Calu3 (cell line): ENCODE measurements at regions not wholly inside any gene's neighbourhood (a gene's known extent, or its start where the extent isn't known, plus 50 kb on each side); places are given as distances from the start of the nearest gene placed in this dataset.
"Not testable (repeated sequence)": the region's sequence is repeated elsewhere in the genome, so short reads cannot be mapped to it uniquely, and the experiment has no call there.

Source experiments
- BruUV-seq: library from RNA; stranded (reverse); fragments of 400-500 nt; replicated peaks from 2 replicates; lab custom pipeline; 2021; lab: Mats Ljungman, UMichigan
- CTCF ChIA-PET: fragments of 300-600 bp; sonication (Branson Sonifier 250); formaldehyde crosslinking; loops from one replicate; lab custom pipeline; 2022; ENCODE audit warnings: antibody characterized with exemption; lab: Charles Lee
- DNase-seq: peaks from one replicate; pipeline ENCODE4 v3.0.0; 2022
- H3K27ac Mint-ChIP-seq: one replicate; pipeline ENCODE4 v1.8.0; 2022; ENCODE audit warnings: mixed read lengths; ENCODE audit not compliant: unreplicated experiment
- H3K27me3 Mint-ChIP-seq: one replicate; pipeline ENCODE4 v1.8.0; 2022; ENCODE audit warnings: mixed read lengths; ENCODE audit not compliant: unreplicated experiment
- H3K36me3 Mint-ChIP-seq: one replicate; pipeline ENCODE4 v1.8.0; 2022; ENCODE audit warnings: mild to moderate bottlenecking, moderate library complexity, mixed read lengths; ENCODE audit not compliant: insufficient read depth, unreplicated experiment
- H3K4me1 Mint-ChIP-seq: one replicate; pipeline ENCODE4 v1.8.0; 2022; ENCODE audit warnings: mild to moderate bottlenecking, low read depth, mixed read lengths; ENCODE audit not compliant: unreplicated experiment
- H3K4me3 Mint-ChIP-seq: one replicate; pipeline ENCODE4 v1.8.0; 2022; ENCODE audit warnings: mild to moderate bottlenecking, low read depth, moderate library complexity, mixed read lengths; ENCODE audit not compliant: unreplicated experiment
- H3K9me3 Mint-ChIP-seq: one replicate; pipeline ENCODE4 v1.8.0; 2022; ENCODE audit warnings: low read depth, mixed read lengths; ENCODE audit not compliant: unreplicated experiment
- CTCF ChIP-seq: fragments of 200-600 bp; IDR thresholded peaks from one replicate; pipeline ENCODE4 v1.8.0; 2022; ENCODE audit warnings: antibody characterized with exemption; ENCODE audit not compliant: unreplicated experiment
- intact Hi-C: fragments of 100-400 bp; cut with micrococcal nuclease; formaldehyde crosslinking; loops from one replicate; pipeline ENCODE4 v1.10.0; 2022; ENCODE audit not compliant: unreplicated experiment

DNA sequence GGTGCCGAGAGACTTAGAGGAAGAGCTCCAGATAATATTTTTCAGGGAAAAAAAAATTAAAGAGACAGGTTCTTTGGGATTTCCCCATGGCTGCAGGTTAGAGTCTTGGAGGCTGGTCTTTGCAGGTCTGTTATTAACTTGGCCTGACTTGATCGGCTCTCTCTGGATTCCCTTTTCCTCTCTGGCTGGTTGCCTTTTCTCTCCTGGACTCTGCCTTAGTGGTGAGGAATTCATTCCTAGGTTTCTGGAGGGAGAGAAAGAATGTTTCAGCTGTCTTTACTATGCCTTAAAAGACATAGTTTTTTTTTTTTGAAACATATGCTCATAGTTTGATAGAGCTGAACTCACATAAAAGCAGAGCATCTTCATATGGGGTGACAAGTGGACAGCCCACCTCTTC lies 336.3 kb downstream of the BMP4 start:
- intact Hi-C loops = no loop called here
- CTCF ChIA-PET = interaction anchor here (1.0 kb wide), 1 partner anchor 12 kb away, joined by 3 read pairs; no protein-coding TSS in a partner anchor
- Mint-ChIP-seq H3K9me3 (no peaks in the 10 kb centered on the region), H3K27ac (no peak overlapping the region), H3K4me3 (no peak overlapping the region), H3K36me3 (no peaks in the 10 kb centered on the region), H3K4me1 (peaks cover 13% of the 10 kb centered on the region), H3K27me3 (no peaks in the 10 kb centered on the region)
- TF ChIP-seq CTCF = no peak
- no TSS peak for BruUV-seq
- no peak for DNase-seq

- peaks cover 13% of the 10 kb centered on the region for H3K4me1 Mint-ChIP-seq
- no peaks in the 10 kb centered on the region for H3K36me3 Mint-ChIP-seq
- H3K27me3 Mint-ChIP-seq = no peaks in the 10 kb centered on the region
- no peaks in the 10 kb centered on the region for H3K9me3 Mint-ChIP-seq
- H3K4me3 Mint-ChIP-seq = no peak overlapping the region
- TF ChIP-seq CTCF = no peak
- intact Hi-C loops = loop anchor here (10.0 kb wide), 1 partner anchor 315 kb away; no protein-coding TSS in a partner anchor
- DNase-seq = no peak
- CTCF ChIA-PET = interaction anchor here (1.0 kb wide), 1 partner anchor 12 kb away, joined by 3 read pairs; no protein-coding TSS in a partner anchor
- no TSS peak for BruUV-seq
- no peak overlapping the region for H3K27ac Mint-ChIP-seq
Observed at GRCh38 chr14:53619691-53620231, 336.9 kb downstream of the BMP4 start.

DNA sequence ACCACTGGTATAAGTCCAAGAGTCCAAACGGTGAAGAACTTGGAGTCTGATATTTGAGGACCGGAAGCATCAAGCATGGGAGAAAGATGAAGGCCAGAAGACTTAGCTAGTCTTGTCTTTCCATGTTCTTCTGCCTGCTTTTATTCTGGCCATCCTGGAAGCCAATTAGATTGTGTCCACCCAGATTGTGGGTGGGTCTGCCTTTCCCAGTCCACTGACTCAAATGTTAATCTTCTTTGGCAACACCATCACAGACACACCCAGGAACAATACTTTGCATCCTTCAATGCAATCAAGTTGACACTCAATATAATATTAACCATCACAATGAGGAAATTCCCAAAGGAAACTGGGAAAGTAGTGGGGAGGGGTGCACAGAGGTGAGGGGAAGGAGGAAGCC lies 340.1 kb downstream of the BMP4 start:
- intact Hi-C loops = loop anchor here (10.0 kb wide), 1 partner anchor 318 kb away; no protein-coding TSS in a partner anchor
- peaks cover 28% of the 10 kb centered on the region for H3K4me1 Mint-ChIP-seq
- H3K4me3 Mint-ChIP-seq, H3K27me3 Mint-ChIP-seq, H3K36me3 Mint-ChIP-seq, CTCF ChIA-PET, BruUV-seq, DNase-seq, H3K9me3 Mint-ChIP-seq, H3K27ac Mint-ChIP-seq: not testable (repeated sequence)

DNA sequence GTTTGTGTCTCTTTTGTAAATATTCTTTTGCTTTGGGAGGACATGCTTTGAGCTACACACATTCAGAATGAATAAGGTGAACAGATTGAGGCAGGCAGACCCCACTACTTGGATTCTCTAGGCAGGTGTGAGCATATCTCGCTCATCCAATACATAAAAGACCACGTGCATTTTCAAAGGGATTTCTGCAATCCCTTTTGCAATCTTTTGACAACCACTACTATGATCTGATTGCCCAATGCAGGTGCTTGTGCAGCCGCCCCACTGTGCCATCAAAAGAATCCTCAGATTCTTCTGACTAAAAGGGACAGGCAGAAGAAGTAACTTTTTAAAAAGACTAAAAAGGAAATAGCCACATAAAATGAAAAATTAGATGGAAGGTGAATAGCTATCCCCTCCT lies 341.4 kb downstream of the BMP4 start:
- Mint-ChIP-seq H3K27me3 (no peaks in the 10 kb centered on the region), H3K9me3 (no peaks in the 10 kb centered on the region), H3K27ac (no peak overlapping the region), H3K36me3 (peaks cover 6% of the 10 kb centered on the region), H3K4me1 (peaks cover 28% of the 10 kb centered on the region), H3K4me3 (no peak overlapping the region)
- BruUV-seq = no TSS peak
- no peak for TF ChIP-seq CTCF
- intact Hi-C loops = loop anchor here (10.0 kb wide), 1 partner anchor 320 kb away; no protein-coding TSS in a partner anchor
- DNase-seq = no peak
- CTCF ChIA-PET = interaction anchor here (1.1 kb wide), 1 partner anchor 48 kb away, joined by 5 read pairs; no protein-coding TSS in a partner anchor
